ENCODE measurements at regions not wholly inside any gene's neighbourhood (a gene's known extent, or its start where the extent isn't known, plus 50 kb on each side); places are given as distances from the start of the nearest gene placed in this dataset.

- TF ChIP-seq EZH2 (IDR thresholded peaks at IDR 0.05; ENCODE audit: insufficient read depth, low read length) (no peak), CTCF (IDR thresholded peaks at IDR 0.05; ENCODE audit: insufficient read depth, low read depth, low read length) (no peak)
Observed at GRCh38 chr20:26276554-26277210, 580.0 kb upstream of the ZNF337 start.
